ENCODE measurements at regions not wholly inside any gene's neighbourhood (a gene's known extent, or its start where the extent isn't known, plus 50 kb on each side); places are given as distances from the start of the nearest gene placed in this dataset.

DNA sequence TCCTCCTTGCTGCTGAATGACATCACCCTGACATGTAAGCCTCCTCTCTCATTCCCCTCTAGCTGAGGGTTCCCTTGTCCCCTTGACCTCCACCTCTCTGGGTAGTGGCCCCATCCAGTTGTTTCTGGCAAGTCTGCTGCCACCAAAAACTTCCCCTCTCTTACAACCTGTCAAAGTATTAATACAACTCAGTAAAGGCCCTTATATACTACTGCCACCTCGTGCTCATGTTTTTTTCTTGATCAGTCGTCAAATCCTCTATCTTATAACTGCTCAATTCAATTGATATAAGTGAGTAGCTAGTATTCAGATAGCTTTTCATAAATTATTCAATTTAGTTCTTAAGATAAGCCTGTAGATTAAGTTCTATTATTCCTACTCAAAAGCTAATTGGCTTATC lies 249.6 kb downstream of the MBNL1 start:
- no peak for TF ChIP-seq EZH2phosphoT487 (IDR thresholded peaks at IDR 0.05; ENCODE audit: borderline replicate concordance, low read length)
- TF ChIP-seq, protein P1, sequence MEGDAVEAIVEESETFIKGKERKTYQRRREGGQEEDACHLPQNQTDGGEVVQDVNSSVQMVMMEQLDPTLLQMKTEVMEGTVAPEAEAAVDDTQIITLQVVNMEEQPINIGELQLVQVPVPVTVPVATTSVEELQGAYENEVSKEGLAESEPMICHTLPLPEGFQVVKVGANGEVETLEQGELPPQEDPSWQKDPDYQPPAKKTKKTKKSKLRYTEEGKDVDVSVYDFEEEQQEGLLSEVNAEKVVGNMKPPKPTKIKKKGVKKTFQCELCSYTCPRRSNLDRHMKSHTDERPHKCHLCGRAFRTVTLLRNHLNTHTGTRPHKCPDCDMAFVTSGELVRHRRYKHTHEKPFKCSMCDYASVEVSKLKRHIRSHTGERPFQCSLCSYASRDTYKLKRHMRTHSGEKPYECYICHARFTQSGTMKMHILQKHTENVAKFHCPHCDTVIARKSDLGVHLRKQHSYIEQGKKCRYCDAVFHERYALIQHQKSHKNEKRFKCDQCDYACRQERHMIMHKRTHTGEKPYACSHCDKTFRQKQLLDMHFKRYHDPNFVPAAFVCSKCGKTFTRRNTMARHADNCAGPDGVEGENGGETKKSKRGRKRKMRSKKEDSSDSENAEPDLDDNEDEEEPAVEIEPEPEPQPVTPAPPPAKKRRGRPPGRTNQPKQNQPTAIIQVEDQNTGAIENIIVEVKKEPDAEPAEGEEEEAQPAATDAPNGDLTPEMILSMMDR (IDR thresholded peaks at IDR 0.05; ENCODE audit: low read depth, low read length, poor library complexity, severe bottlenecking): no peak
